ENCODE measurements at regions not wholly inside any gene's neighbourhood (a gene's known extent, or its start where the extent isn't known, plus 50 kb on each side); places are given as distances from the start of the nearest gene placed in this dataset.
"Not testable (repeated sequence)": the region's sequence is repeated elsewhere in the genome, so short reads cannot be mapped to it uniquely, and the experiment has no call there.

DNA sequence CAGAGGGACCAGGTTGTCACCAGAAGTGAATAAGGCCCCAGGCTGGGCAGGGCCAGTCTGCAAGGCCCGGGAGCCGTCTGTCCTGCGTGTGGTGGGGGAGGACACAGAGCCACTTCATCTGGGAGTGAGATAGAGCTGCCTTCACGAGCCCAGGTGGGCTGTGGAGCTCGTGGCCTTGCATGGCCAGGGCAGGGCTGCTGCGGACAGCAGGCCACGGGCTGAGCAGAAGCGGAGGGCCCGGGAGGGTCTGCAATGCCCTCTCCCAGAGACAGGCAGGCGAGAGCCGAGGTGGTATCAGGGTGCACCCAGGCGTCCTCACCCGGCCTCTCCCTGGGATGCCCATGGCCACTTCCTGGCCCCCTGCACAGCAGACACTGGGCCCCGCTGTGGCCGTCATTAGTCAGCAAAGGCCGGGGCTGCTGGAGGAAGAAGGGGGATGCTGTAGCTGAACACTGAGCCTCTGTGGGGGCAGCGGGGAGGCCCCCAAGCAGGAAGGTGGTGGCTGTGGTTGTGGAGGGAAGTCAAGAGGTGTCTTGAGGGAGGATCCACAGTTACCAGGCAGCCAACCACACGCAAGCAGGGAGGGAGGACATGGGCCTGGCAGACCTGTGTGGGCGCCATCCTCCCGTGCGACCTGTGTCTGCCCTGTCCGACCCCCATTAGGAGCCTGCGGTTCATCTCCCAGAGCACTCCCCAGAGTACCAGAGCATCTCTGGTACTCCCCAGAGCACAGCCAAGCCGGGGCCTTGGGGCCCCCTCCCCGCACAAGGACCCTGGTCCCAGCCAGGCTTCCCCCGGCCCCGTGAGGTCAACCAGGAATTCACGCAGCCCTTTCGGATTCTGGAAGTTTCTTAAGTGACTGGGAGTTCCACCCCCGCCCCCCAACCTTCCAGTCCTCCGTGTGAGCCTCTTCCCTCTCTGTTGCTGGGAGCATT lies 1109.5 kb downstream of the BRD1 start:
- DNase-seq, result no peak

DNA sequence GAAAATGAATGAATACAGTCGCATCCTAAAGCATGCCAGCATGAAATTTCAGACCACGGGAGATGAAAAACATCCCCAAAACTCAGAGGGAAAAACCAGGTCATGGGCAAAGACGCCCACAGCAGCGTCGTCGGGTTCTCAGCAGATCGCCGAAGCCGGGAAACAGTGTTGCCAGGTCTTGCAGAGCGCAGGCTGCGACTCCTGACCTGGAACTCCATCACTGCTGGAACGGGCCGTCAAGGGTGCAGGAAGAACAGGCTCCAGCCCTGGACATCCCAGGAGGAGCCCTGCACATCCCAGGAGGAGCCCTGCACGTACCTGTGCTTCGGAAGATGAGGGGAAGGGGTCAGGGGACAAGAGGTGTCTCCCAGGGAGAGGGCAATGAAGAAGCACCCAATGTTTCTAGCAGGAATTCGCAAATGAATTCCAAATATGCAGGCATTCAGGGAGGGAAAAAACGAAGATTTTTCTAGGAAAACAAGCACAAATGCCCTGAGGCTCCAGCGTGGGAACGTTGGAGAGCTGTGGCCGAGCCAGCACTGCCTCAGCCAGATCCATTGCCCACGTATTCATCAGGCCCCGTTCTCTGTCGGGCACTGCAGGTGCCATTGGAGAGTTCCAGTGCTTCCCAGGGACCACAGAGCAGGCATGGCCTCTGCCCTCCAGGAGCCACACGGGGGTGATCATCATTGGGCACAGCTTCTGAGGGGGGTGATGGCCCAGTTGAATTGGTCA lies 1110.4 kb downstream of the BRD1 start:
- no peak for DNase-seq

DNA sequence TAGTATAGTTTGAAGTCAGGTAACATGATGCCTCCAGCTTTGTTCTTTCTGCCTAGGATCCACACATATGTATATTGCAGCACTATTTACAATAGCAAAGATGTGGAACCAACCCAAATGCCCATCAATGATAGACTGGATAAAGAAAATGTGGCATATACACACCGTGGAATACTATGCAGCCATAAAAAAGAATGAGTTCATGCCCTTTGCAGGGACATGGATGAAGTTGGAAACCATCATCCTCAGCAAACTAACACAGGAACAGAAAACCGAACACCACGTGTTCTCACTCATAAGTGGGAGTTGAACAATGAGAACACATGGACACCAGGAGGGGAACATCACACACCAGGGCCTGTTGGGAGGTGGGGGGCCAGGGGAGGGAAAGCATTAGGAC lies 1111.5 kb downstream of the BRD1 start:
- DNase-seq, result not testable (repeated sequence)

DNA sequence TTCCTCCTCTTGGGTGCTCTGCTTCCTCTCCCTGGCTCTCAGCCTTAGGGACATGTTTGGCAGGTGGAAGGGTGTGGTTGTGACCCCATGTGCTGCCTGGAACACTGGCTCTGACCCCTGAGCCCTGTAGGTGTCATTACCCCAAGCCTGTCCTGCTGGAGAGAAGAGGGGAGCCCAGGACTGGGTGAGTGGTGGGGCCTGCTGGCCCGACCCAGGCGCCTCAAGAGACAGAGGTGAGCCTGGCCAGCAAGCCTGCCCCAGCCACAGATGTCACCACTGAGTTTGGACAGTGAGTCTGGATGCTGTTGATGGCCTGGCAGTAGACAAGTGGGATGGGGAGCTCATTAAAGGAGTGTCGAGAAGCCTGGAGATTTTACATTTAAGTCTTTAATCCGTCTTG lies 1112.2 kb downstream of the BRD1 start:
- no peak for DNase-seq

DNA sequence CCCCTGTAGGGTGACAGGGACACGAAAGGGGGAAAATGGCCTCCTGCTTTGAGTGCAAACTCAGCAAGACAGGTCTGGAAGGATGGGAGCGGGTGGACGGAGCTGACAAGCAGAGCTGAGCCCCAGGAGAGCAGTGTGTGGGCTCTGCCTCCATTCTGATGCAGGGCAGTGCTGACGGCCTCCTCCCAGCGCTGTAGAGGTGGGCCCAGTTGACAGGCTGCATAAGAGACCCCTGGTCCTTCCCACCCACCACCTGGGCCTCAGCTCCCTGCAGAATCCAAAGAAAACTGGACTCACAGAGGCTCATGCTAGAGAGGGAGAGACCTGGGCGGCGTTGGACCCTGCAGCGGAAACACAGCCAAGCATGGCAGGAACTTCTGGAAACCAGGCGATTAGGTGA lies 1113.4 kb downstream of the BRD1 start:
- DNase-seq, result no peak

DNA sequence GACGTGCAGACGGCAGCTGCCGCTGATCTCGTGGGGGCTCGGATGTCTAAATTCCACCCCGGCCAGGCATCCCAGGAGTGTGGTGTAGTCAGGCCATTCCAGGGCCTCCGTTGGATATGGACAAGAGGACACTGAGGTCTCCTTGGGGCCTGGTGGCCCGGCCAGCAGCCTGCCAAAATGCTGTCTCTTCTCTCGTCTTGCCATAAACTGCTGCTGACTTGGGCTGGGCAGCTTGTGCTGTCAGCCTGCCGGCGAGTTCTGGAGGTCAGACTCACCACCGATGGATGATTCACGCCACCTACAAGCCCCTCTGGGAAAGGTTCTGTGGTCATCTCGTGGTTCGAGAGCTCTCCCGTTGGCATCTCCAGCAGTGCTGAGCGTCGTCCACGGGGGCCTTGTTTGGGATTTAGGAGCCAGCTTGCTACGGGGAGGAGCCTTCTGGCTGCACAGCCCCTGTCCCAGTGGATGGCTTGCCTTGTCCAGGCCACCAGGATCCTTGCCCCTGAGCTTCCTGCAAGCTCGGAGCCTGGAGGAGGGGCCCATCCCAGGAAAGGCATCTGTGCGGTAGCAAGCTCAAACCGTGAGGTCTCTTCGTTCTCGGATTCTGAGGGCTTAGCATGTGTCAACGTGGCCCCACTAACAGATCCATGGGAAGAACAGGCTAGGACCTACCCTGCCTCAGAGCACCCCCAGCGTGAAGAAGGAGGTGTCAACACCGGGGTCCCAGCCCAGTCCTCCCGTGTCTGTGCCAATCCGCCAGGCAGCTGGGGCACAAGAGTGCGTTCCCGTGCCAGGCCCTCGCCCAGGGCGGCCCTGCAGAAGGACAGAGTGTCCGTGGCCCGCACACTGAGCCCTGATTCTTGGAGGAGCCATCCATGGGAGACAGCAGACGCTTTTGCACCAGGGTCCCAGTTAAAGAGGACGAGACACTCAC lies 1114.1 kb downstream of the BRD1 start:
- no peak for DNase-seq

DNA sequence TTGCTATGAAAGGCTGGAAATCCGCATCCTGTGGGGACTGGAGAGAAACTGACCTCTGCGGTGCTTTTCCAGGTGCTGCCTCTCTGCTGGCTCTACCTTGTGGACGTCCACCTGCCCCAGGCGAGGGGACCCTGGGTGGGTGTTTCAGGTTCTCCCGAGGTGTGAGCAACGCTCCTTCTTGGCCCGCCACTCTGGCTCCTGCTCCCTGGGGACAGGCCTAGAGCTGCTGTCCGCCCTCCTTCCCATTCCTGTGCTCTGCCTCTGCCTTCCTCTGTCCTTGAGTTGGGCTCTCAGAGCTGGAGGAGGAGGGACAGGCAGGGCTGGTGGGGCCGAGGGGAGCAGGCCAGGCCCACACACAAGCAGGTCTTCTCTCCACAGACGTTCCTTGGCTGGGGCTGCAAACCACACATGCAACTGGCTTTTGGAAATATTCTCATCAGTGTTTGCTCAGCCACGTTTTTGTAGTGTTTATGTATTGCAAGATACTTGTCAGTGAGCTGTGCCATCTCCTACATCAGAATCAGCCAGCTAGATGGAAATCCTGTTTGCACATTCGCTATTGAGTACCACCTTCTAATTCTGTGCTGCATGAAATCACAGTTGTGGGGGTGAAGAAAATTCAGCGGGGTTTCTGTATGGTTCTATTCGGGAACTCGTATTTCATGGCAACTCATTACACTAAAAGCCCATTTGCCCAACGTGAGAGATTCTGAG lies 1115.0 kb downstream of the BRD1 start:
- no peak for DNase-seq

DNA sequence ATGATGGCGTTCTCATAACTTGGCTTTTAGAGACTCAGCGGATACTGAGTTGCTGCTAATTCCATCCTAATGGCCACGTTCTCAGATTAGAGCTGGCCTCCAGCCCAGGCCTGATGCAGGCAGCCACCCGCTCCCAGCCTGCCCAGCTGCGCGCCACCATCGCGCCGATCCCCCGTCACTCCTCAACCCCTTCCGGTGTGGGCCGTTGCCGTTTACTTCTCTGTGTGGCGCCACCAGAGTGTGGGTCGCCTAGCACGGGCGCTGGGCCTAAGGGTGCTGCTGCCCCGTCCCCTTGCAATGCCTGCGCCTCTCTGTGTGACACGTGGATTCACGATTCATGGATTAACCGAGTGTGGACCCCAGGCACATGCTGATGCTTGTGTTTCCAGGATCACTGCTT lies 1116.0 kb downstream of the BRD1 start:
- DNase-seq, result no peak

DNA sequence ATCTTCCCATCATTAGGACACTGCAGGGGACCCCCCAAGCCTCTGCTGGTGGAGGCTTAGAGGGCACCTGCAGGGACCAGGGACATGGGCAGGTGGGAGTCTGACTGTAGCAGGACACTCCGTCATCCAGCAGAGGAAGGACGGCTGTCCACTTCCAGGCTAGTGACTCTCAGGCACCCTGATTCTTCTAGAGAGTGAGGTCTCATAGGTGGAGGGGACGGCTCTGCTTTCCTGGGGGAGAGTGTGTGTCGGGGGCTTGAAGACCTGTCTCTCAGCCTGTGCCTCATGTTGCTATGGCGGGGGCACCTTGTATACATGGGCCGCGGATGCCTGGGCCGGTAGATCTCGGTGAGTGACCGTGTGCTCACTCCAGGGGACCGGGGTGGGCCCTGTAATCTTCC lies 1116.6 kb downstream of the BRD1 start:
- DNase-seq, result no peak

DNA sequence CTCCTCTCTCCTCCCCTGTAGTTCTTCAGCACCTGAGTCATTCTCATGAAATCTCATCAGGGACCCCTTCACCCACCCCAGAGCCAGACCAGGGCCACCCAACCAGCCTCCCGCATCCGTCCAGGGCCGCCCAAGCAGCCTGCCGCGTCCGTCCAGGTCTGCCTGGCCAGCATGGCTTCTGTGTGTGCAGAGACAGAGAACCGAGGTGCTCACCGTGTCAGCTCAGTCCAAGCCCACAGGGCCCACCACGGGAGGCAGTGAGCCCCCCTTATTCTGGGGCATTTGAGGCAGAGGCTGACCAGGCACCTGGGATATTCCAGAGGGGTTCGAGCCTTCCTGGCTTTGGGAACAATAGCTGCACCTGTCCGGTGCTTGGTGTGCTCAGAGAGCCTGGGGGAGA lies 1117.3 kb downstream of the BRD1 start:
- no peak for DNase-seq

DNA sequence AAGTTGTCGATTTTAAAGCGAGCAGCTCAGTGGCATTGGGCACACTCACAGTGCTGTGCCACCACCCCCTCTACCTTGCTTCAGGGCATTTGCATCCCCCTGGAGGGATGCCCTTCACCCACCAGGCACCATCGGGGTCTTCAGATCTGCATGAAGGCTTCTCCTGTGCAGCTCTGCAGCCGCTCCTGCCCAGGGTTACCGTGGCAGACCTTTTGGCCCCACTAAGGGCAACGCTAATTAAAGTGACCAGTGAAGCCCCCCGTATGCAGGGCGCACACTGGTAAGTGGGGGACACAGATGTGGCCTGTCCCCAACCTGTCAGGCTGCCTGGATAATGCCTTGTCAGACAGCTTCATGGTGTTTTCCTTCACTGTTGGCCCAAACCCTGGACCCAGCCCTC lies 1117.7 kb downstream of the BRD1 start:
- DNase-seq, result no peak

DNA sequence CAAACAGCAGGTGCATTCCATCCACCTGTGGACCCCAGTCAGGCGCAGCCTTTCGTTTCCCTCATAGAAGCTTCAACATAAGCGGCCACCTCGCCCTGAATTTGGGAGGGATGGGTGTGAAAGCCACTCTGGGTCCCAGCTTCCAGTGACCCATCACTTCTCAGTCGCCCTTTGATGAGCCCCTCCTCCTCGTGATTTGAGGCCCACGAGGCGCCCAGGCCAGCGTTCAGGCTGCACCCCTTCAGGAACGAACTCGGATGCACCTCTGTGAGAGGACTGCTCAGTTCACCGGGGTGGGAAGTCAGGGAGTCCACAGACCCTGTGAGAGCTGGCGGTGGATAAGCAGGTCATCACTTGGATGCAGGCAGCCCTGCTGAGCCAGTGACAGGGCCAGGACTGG lies 1118.2 kb downstream of the BRD1 start:
- no peak for DNase-seq

DNA sequence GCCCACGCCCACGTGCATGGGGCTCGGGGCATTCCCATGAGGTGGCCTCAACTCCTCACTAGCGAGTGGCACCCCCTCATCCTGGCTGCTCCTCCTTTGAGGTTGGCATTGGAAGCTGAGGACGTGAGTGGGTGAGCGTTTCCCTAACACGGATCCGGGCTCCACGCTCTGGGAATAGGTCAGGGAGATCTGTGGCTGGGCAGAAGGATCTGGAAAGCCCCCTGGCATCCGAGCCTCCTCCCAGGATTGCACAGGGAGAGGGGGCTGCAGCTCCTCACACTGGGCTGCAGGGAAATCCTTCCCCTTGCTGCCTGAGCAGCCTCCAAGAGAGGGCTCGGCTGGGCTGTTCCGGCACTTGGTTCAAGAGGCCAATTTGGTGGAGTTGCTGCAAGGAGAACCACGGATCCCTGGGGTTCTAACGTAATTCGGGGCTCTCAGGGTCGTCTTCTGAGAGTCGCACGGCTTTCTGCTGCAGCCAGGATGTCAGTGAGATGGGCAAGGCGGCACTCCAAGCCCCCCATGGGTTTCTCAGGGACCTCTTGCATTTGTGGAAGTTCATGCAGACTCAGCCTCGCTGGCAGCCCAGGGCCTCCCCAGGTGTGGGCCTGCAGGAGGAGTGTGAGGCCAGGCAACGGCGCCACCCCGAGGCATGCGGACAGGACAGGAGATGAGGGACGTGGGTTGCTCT lies 1119.0 kb downstream of the BRD1 start:
- no peak for DNase-seq

DNA sequence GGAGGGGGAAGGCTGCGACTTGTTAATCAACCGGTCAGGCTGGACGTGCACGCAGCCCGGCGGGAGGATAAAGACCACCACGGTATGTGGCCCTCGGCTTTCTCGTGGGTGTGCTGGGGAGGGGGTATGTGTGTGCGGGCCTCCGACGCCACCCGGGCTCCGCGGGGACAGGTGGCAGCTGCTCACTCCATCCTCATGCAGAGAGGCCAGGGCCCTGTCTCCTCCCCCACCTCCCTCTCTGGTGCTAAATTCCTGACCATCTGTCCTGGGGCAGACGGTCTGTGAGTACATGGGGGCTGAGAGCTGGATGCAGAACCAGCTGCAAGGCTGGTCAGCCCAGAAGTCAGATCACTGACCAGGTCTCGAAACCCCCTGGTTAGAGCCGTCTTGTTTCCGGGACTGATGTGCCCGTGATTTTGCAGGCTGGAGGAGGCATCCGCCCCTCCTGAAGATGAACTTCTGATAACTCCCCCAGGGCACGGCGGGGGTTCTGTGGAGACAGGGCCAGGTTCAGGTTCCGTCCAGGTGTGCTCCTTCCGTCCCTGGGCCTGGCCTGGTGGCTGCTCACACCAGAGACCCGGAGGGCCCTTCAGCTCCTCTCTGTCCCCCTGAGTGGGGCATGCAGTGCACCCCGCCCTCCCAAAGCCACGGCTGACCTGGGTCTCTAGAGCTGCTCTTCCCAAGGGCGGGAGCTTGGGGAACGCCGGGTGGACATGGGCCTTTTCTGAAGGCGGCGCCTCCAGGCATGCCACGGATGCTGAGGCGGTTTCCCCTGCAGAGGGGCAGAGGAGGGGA lies 1119.7 kb downstream of the BRD1 start:
- DNase-seq, result no peak

DNA sequence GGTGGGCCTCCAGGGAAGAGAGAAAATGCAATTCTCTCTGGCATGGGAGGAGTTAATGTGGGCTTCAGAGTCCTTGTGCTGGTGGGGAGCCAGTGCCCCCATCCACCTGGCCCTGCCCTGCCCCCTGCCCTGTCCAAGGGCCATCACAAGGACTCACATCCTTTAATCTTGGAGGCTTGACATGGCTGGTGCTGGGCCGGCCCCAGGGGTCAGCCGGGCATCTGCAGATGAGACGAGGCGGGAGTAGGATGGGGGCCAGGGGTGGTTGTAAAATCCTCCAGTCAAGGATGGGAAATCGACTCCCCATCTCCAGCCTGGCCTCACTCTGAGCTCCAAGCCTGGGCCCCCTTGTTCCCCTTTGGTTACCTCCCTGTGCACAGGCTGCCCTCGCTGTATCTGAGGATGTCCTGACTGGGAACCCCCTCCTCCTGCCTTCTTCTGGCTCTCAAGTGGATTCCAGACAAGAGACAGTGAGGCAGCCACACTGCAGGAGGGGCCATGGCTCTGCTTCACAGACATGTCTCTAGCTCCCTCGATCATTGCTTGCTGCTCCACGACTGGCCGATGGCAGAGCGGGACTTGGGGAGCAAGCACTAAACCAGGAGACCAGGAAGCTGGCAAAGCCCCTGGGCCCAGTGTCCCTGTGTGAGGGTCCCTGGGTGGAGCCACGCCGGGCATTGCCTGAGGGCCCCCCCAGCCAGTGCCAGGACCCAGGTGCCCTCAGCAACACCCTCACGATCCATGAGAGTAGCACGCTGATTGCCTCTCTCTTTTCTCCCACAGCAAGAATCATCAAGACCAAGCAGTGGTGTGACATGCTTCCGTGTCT lies 1120.5 kb downstream of the BRD1 start:
- DNase-seq, result no peak

DNA sequence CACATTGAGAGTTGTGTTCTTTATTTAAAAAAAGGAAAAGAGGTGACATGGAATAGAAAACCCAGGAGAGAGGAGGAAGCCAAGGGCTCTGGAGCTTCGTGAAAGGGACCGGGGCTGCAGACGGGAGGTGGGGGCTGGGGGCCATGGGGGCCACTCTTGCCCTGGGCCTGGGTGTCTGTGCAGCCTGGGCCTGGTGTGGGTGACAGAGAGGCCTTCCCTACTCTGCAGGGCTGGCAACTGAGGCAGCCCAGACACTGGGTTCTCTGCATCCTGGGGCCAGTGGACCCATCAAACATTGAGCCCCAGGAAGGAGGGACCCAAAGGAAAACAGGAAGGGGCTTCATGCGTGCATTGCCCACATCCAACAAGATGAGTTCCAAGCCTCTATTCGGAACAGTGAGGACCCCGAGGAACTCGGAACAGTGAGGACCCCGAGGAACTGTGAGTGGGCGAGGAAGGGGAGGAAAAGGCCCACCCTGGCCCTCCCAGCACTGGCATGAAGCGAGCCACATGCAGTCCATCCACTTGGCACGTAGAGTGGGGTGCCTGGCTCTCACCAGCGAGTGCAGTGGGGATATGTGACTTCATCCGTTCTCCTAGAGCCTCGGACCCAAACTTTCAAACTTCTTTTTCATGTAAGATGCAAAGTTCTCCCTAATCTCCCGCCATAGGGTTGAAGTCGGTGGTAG lies 1121.6 kb downstream of the BRD1 start:
- no peak for DNase-seq

DNA sequence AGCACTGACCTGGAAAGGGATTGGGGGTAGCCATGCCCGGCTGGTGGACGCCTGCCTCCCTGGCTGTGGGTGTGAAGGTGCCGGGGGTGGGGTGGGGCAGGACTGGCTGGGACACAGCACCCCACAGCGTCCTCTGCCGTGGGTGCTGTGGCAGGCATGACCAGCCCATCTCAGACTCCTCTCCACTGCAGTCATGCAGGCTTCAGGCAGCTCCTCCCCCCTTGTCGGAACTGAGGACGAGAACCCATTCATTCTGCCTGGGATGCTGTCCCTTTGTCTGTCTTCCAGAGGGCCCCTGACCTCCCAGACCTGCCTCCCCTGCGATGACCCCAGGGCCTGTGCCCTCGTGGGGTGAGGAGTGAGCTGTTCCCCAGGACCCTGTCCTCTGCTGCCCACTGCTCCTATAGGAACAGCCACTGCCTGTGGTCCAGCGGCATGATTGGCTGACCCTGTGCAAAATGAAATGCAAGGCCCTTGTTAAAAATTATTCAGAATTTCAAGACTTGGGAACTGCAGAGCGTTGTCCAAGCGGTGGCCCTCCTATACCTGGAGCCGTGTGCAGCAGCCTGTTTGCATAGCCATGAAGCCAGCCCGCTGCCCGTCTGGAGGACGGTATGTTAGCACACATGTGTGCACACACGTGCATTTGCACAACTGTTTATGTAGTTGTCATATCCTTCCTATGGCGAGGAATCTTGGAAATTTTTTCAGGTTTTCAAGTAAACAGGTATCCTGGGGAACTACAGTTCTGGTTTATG lies 1122.3 kb downstream of the BRD1 start:
- no peak for DNase-seq

DNA sequence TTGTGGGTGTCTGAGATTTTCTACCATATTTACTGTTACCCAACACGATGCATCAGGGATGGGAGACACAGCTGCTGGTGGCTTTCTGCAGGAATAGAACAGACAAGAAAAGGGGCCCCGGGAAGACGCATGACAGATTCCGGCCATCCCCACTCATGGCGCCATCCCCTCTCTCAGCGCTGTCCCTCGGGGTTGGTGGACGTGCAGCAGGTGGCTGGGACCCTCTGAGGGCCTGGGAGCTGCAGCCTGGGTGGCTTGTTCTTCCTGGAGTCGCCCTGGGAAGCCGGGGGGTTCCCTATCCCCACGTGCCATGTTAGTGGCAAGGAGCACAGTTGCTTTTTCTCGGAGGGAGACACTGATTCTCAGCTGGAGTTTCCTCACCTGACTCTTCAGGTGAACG lies 1123.3 kb downstream of the BRD1 start:
- DNase-seq, result no peak
